IMR-90 (cell line): ENCODE measurements at regions not wholly inside any gene's neighbourhood (a gene's known extent, or its start where the extent isn't known, plus 50 kb on each side); places are given as distances from the start of the nearest gene placed in this dataset. TPM values are rescaled to one million over a fixed set of nuclear protein-coding genes. Genes with fewer than 3 reads are reported as not detected.
"Not testable (repeated sequence)": the region's sequence is repeated elsewhere in the genome, so short reads cannot be mapped to it uniquely, and the experiment has no call there.

Source experiments
- ATAC-seq: fragments of 200-7000 bp; cut with Tn5 transposase; 2 replicates; pipeline ENCODE4 v1.9.1; 2020; ENCODE audit warnings: low read depth, mild to moderate bottlenecking, moderate library complexity
- BruUV-seq: library from RNA; stranded (reverse); fragments of 400-500 nt; replicated peaks from 2 replicates; lab custom pipeline; 2021; lab: Mats Ljungman, UMichigan
- CTCF ChIA-PET: fragments of 300-600 bp; formaldehyde crosslinking; extraction: SDS; loops from one replicate; lab custom pipeline; 2021; ENCODE audit warnings: antibody characterized with exemption; lab: Yijun Ruan, JAX
- POLR2A ChIA-PET: fragments of 300-600 bp; sonication (Branson Sonifier 250); formaldehyde crosslinking; loops from one replicate; lab custom pipeline; 2022; ENCODE audit warnings: antibody characterized with exemption; ENCODE audit not compliant: unreplicated experiment; lab: Charles Lee
- DNase-seq: peaks from one replicate; pipeline ENCODE4 v3.0.0; 2013
- H2AFZ ChIP-seq: replicated peaks from 2 replicates; pipeline ENCODE3; 2013; ENCODE audit warnings: low read length, mild to moderate bottlenecking; ENCODE audit not compliant: poor library complexity
- H2AK5ac ChIP-seq: 2 replicates; pipeline ENCODE4 v1.6.1; 2013; ENCODE audit warnings: low read depth, low read length, inconsistent platforms
- H2AK9ac ChIP-seq: replicated peaks from 2 replicates; pipeline ENCODE3; 2013; ENCODE audit warnings: mild to moderate bottlenecking, low read depth, low read length, moderate library complexity; ENCODE audit not compliant: poor library complexity
- H2BK120ac ChIP-seq: 2 replicates; pipeline ENCODE4 v1.6.1; 2013; ENCODE audit warnings: low read depth, low read length, inconsistent platforms
- H2BK15ac ChIP-seq: 3 replicates; pipeline ENCODE4 v1.6.1; 2013; ENCODE audit warnings: low read depth, low read length, inconsistent platforms
- H2BK20ac ChIP-seq: 2 replicates; pipeline ENCODE4 v1.6.1; 2013; ENCODE audit warnings: low read depth, mild to moderate bottlenecking, inconsistent platforms, low read length, moderate library complexity
- H2BK5ac ChIP-seq: 2 replicates; pipeline ENCODE4 v1.6.1; 2013; ENCODE audit warnings: mild to moderate bottlenecking, low read depth, low read length, inconsistent platforms; ENCODE audit not compliant: poor library complexity, severe bottlenecking
- H3K14ac ChIP-seq: replicated peaks from 2 replicates; pipeline ENCODE4 v1.6.1; 2013; ENCODE audit warnings: low read depth, low read length, inconsistent platforms
- H3K18ac ChIP-seq: 2 replicates; pipeline ENCODE4 v1.6.1; 2013; ENCODE audit warnings: low read depth, low read length, control low read depth
- H3K23ac ChIP-seq: 2 replicates; pipeline ENCODE4 v1.6.1; 2013; ENCODE audit warnings: low read depth, low read length, inconsistent platforms
- H3K27ac ChIP-seq: 2 replicates; pipeline ENCODE4 v1.5.1; 2013; ENCODE audit warnings: mild to moderate bottlenecking, control low read depth, low read length; ENCODE audit not compliant: insufficient read depth
- H3K27me3 ChIP-seq: 2 replicates; pipeline ENCODE4 v1.6.1; 2013; ENCODE audit warnings: low read length; ENCODE audit not compliant: control insufficient read depth, insufficient read depth
- H3K36me3 ChIP-seq: 2 replicates; pipeline ENCODE4 v1.6.1; 2013; ENCODE audit warnings: low read length, mixed read lengths; ENCODE audit not compliant: control insufficient read depth, insufficient read depth
- H3K4ac ChIP-seq: 2 replicates; pipeline ENCODE4 v1.6.1; 2013; ENCODE audit warnings: low read depth, low read length, inconsistent platforms
- H3K4me1 ChIP-seq: 2 replicates; pipeline ENCODE4 v1.6.1; 2013; ENCODE audit warnings: low read length, mixed read lengths; ENCODE audit not compliant: control insufficient read depth, insufficient read depth
- H3K4me2 ChIP-seq: 2 replicates; pipeline ENCODE4 v1.6.1; 2013; ENCODE audit warnings: low read depth, mild to moderate bottlenecking, control low read depth, low read length, moderate library complexity
- H3K4me3 ChIP-seq: 2 replicates; pipeline ENCODE4 v1.5.1; 2013; ENCODE audit warnings: low read depth, mild to moderate bottlenecking, control low read depth, low read length, moderate library complexity; ENCODE audit not compliant: insufficient read depth
- H3K56ac ChIP-seq: 2 replicates; pipeline ENCODE4 v1.6.1; 2013; ENCODE audit warnings: low read length, inconsistent platforms; ENCODE audit not compliant: insufficient read depth; ENCODE audit errors: extremely low read depth
- H3K79me1 ChIP-seq, 2 experiments: 2 replicates each; pipeline ENCODE4 v1.6.1; 2013; ENCODE audit warnings: low read length in 2 of 2, inconsistent platforms in 1 of 2, low read depth in 1 of 2
- H3K9ac ChIP-seq: 2 replicates; pipeline ENCODE4 v1.6.1; 2013; ENCODE audit warnings: low read depth, low read length, control low read depth
- H3K9me1 ChIP-seq: 2 replicates; pipeline ENCODE4 v1.6.1; 2013; ENCODE audit warnings: low read length, inconsistent platforms; ENCODE audit not compliant: insufficient read depth
- H3K9me3 ChIP-seq: 2 replicates; pipeline ENCODE4 v1.6.1; 2013; ENCODE audit warnings: low read length; ENCODE audit not compliant: control insufficient read depth, insufficient read depth
- H4K20me1 ChIP-seq: 2 replicates; pipeline ENCODE4 v1.6.1; 2013; ENCODE audit warnings: low read length, inconsistent platforms; ENCODE audit not compliant: insufficient read depth
- H4K5ac ChIP-seq: 2 replicates; pipeline ENCODE4 v1.6.1; 2013; ENCODE audit warnings: mild to moderate bottlenecking, low read depth, low read length, control low read depth
- H4K8ac ChIP-seq, 2 experiments: 2 replicates each; pipeline ENCODE4 v1.6.1; 2013; ENCODE audit warnings: low read depth in 2 of 2, low read length in 2 of 2, control low read depth in 1 of 2, inconsistent platforms in 1 of 2
- H4K91ac ChIP-seq: 2 replicates; pipeline ENCODE4 v1.6.1; 2013; ENCODE audit warnings: low read depth, low read length, inconsistent platforms; ENCODE audit not compliant: insufficient read depth
- WGBS, 2 experiments: methylation state at CpG; one replicate each; pipeline versions ENCODE4 v1.1.5 to v1.1.7; 2013; ENCODE audit warnings: missing lambda C conversion rate in 2 of 2; ENCODE audit not compliant: insufficient read length in 1 of 2; ENCODE audit errors: extremely low coverage in 2 of 2; 5-methylcytosine and 5-hydroxymethylcytosine counted together
- dilution Hi-C: fragments of 300-500 bp; cut with HindIII; formaldehyde crosslinking; loops from one replicate; pipeline ENCODE4 v1.14.3; 2018; ENCODE audit warnings: low sequenced_read_pairs; ENCODE audit not compliant: unreplicated experiment
- in situ Hi-C: fragments of 300-500 bp; cut with MboI; formaldehyde crosslinking; loops from 3 replicates; pipeline ENCODE4 v1.14.3; 2019; ENCODE audit warnings: low sequenced_read_pairs, inconsistent platforms, mixed read lengths
- intact Hi-C: fragments of 100-400 bp; cut with micrococcal nuclease; formaldehyde crosslinking; loops from 2 replicates; pipeline ENCODE4 v1.10.0; 2022
- microRNA-seq, 2 experiments: library from miRNA; stranded (forward) in 1 of 2; unstranded in 1 of 2; fragments of 10-50 nt in 1 of 2; fragments of <30 nt in 1 of 2; gene quantifications in 1 of 2; microRNA quantifications in 1 of 2; one replicate each; pipeline versions ENCODE3 to v1.1.0; 2013 to 2020; ENCODE audit not compliant: insufficient read depth in 1 of 2, insufficient read length in 1 of 2, unreplicated experiment in 1 of 2
- small RNA-seq, 5 experiments: library from RNA; depleted of rRNA; stranded (forward); fragments of <200 nt; gene quantifications; one replicate each; pipeline ENCODE3, GENCODE V24; 2012

GRCh38 chr21:7853836-7854235, 2667.5 kb upstream of the TPTE start:
- H3K4me2 ChIP-seq, H3K9me1 ChIP-seq, H3K14ac ChIP-seq, H3K9ac ChIP-seq, POLR2A ChIA-PET, H2AK5ac ChIP-seq, DNase-seq, H3K79me1 ChIP-seq, H4K91ac ChIP-seq, H2AK9ac ChIP-seq, intact Hi-C loops, H2BK5ac ChIP-seq, H2BK120ac ChIP-seq, H2AFZ ChIP-seq, H3K18ac ChIP-seq, H4K20me1 ChIP-seq, H3K4me1 ChIP-seq, H3K4ac ChIP-seq, H3K27ac ChIP-seq, H3K4me3 ChIP-seq, H2BK15ac ChIP-seq, H2BK20ac ChIP-seq, H3K36me3 ChIP-seq, CTCF ChIA-PET, H3K23ac ChIP-seq, dilution Hi-C loops, H4K5ac ChIP-seq, H4K8ac ChIP-seq, H3K56ac ChIP-seq, H3K9me3 ChIP-seq, in situ Hi-C loops, H3K27me3 ChIP-seq, BruUV-seq: not testable (repeated sequence)
- ATAC-seq, result peak; percentile 62; the same call in 1 of the 2 replicates
- no CpG with 5 or more reads among the region's 5 CpGs for WGBS, 2 experiments

Small RNAs in the stretch of these regions (microRNA-seq; reads per million reads assigned to microRNA genes)
- gene RF00614 (ENCODE audit: insufficient read depth, insufficient read length), result not detected

Small RNAs in the stretch of these regions (small RNA-seq; reads per million reads assigned to genes)
- gene RF00614, result 0 reads per million in 5 experiments
